Middle frontal gyrus (tissue), 1 donor: ENCODE measurements at regions not wholly inside any gene's neighbourhood (a gene's known extent, or its start where the extent isn't known, plus 50 kb on each side); places are given as distances from the start of the nearest gene placed in this dataset.
"Not testable (repeated sequence)": the region's sequence is repeated elsewhere in the genome, so short reads cannot be mapped to it uniquely, and the experiment has no call there.

Experiments used
- DNase-seq: peaks from one replicate; pipeline ENCODE4 v3.0.0-alpha.2; 2015; ENCODE audit warnings: low spot score; ENCODE audit errors: extremely low spot score

DNA sequence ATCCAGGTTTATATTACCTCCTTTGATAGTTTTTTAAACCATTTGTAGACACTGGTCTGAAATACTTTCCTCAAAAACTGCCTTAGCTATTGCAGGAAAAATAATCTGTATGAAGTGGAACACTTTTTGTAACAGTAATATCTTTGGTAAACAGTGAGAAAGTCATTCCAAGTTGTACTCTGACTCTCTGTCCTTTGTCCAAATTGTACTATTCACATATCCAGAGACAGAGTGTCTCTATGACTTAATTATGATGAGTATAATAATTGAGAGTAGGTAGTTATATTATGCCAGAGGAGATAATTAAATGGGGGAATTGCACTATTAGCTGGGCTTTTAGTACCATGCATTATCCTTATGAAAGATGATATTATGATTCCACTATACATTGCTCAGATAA, 112.6 kb upstream of the LCORL start:
- DNase-seq: no peak

DNA sequence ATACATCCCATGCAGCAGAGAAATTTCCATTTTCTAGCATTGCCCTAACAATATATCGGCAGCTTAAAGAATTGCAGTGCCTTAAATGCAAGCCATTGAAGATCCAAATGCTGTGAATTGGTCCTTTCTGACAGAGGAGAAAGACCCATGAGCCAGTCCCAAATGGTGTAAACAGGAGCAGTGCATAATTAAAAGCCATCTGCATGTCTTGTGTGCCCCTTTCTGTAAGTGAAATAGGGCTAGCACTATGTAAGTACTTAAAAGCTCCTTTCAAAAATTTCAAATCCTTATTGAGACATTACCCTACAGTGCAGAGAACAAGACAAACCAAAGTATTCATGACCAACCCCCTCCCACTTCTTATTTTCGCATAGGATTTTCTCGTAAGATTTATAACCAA, 108.7 kb upstream of the LCORL start:
- DNase-seq: no peak

DNA sequence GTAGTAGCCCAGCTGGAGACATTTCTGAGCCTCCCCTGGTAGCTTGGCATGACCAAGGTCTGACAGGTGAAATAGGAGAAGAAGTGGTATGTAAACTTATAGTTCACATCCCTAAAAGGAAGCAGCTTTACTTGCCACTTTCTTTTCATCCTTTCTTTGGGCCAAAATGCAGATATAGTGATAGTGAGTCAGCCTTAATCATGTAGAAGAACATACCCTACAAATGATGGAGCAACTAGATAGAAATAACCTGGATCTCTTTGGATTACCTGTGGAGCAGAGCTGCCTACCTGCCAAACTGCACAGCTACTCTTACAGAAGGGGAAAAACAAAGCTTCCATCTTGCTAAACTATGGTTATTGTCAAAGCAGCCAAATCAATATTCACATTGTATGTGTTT, 106.7 kb upstream of the LCORL start:
- DNase-seq: no peak

DNA sequence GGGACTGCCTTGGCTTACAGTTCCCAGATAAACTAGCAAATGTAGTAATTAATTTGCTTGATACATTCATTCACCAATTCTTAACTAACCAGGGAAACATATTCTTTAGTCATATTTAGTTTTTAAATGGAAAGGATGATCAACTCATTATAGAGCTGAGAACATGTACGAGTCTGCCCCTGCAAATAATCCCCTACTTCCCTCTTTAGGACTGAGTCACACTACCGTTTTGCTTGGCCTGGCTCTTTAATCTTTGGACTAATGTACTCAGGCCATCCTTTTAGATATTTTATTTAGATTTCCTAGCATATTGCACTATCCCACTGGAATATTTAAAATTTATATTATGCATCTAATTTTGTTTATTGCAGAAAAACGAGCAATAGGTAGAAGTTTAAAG, 105.5 kb upstream of the LCORL start:
- no peak for DNase-seq

DNA sequence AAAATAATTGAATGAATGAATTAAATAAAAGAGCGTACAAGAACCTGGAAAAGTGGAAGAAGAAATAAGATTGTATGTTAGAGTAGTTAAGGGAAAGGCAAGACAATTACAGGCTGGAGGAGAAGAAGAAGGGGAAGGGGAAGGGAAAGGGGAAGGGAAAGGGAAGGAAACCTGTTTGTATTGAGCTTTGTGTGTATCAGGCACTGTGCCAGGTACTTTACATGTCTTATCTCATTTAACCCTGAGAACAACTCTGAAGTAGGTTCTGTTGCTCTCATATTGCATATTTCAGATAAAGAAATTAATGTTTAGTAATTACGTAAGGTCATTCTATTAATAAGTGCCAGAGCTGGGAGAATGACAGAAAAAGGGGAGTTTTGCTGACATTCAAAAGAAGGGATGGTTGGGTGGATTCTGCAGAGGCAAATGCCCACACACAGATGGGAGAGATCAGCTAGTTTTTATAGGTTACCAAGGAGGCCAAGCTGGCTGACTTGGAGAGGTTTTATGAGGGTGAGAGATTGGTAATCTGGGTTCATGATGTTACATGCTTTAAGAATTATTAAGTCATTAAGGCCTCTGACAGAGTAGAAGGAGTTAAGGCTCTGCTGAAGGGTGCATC, 92.3 kb upstream of the LCORL start:
- no peak for DNase-seq

DNA sequence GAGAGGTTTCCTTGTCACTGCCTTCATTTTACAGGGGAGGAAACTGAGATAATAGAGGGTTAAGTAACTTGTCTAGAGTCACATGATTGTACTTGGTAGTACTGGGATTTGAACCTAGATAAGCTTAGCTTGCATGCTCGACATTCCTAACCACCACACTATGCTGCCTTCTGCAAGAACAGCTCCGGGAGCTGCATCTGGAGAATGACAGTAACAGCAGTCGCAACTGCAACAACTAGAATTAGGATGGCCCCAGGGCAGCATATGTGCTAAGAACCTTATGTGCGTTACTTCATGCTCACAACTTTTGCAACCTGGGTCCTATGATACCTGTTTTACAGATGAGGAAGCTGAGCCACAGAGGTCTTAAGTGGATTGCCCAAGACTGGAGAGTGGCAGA, 89.5 kb upstream of the LCORL start:
- no peak for DNase-seq

DNA sequence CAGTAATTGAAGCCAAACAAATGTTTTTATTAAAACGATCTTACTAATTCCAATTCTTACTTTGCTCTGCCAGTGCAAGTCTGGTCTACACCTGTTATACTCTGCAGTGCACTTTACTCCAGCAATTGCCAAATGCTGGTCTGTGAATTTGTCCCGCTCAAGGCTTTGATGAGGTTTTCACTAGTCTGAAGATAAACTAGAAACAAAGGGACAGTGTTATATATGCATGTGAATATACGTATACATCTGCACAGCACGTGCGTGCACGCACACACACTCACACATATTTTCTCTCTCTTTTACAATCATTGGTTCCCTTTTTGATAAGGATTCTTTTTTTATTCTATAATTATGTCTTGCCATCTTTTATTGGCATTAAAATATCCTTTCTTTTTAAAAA, 88.5 kb upstream of the LCORL start:
- no peak for DNase-seq

DNA sequence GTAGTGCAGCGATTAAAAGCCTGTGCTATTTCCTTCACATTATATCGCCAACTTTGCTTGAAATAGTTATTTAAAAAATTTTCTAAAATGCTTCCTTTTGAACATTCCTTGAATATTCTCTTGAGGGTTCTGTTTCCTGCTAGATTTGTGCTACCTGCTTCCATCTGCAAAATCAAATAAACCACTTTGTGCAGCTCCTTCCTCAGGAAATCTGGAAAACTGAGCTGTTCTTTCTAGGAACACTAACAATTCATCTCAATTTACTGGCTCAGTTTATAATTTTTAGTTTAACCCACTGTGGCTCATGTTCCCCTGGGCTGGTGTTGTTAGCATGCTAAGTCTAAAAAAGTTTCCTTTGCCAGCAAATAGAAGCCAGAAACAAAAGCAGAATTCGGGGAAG, 88.1 kb upstream of the LCORL start:
- DNase-seq: no peak

DNA sequence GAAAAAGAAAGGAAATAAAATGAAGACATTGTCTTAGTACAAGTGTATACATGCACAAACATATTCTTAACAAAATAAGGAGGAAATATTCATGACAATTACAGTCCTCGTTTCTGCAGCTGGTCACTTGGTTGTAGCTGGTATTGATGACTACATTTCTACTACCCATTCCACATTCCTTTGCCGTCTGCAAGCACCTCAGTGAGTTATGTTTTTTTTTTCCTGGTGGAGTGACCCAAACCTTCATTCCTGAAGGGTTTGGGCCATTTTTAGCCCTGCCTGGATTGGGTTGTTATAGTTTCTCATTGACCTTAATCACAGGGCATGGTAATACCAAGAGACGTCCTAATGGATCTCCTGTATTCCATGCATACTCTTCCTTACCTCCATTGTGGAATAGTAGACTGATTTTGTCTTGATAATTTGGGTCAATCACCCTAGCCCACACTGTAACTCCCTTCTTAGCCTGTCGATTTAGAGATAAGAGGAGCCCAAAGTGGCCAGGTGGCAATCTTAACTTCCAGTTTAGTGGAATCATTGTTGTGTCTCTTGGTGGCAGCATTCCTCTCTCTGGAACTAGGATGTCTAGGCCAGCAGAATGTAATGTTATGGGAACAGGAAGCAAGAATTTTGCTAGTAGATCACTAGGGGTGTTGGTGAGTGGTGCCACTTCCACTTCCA, 86.4 kb upstream of the LCORL start:
- DNase-seq: not testable (repeated sequence)

DNA sequence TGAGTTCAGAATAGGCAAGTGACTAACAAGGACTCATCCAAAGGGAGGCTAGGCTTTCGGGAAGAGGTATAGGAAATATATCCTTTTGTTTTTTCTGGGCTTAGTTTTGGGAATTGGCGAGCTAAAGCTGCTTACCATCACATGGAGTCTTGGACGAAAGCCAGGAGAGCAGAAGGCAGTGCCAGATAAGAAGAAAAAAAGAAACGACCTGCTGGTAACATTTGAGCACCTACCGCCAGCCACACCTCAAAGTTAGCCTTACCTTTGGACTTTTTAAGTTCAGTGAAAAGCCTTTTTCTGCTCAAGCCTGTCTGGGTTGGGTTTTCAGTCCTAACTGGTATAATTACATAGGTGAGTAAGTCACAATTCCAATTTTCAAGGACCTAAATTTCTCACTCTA, 85.1 kb upstream of the LCORL start:
- DNase-seq: no peak

DNA sequence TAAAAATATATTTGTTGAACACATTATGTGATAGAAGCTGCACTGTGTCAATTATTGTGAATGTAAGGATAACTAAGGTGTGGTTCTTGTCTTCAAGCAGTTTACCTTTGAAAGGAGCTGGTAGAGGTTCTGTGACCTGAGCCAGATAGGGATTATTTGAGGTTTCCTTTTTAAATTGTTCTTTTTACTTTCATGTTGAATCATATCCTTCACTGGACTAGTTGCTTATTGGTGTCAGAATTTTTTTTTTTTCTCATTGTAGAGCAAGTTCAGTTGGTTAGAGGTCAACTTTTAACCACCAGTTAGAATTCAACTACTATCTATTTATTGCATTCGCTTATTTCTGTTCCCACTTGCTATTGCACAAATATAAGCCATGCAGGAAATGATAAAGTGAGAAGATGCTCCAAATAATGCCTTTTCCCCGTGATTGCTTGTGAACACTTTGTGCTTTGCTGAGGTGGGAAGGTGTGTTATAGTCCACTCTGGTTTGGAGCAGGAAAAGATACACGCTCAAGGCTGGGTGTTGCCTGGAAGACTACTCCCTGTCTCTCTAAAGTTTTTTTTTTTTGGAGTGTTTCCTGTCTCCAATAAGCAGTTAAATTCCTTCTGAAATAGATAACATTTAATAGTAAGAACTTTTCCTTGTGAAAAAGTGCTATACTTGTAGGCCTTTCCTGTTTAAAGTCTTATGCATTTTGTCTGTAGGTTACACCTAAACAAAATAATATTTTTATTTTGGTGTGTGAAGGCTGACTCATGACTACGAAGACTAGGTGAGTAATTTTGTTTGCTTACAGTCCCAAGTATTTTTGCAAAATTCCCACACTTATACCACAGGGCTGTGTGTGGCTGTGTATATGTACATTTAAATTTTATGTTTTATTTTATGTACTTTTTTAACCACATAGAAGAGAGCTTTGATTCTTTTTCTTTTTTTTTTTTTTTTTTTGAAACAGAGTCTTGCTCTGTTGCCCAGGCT, 83.8 kb upstream of the LCORL start:
- DNase-seq: no peak

DNA sequence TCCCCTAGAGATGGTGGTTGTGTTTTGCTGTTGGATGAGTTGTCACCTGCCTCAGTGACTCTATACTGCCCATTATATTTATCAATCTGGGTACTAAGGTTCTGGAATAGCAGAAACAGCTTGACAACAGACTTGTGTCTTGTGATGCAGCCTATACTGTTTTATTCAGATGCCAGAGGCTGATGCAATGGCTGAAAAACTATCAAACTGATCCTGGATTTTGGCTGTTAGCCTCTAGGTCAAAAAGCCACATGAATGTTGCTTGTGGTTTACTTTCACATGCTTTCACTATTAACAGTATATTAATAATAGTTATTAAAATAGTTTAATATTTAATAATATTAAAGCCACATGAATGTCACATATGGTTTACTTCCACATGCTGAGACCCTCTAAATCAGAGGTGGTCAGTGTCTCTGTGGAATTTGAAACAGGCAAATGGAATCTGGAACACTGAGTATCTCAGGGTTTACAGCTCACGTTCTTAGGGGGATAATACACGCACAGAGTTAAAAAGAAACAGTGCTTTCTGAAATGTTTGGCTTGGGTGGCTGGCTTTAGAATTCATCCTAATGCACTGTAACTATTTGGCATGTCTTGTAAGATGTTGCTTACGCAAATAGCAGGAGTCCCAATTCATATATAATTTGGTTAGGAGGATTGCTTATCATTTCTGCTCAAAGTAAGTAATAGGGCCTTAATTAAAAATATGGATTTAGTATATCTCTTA, 82.5 kb upstream of the LCORL start:
- no peak for DNase-seq

DNA sequence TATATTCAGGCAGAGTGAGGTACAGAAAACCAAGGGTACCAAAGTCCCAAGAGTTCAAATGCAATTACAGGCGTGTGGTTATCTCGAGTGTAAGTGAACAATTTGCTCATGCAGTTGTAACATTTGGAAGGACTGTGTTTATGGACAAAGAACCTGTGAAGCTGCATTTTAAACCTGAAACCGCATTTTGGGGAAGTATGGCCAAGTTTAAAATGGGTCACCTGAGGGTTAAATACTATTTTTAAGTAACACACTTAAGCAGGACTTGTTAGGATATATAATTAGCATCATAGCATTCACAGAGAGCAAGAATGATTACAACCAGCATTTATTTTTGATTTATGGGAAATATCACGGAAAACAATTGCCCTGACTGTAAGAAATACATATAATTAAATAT, 79.1 kb upstream of the LCORL start:
- no peak for DNase-seq

DNA sequence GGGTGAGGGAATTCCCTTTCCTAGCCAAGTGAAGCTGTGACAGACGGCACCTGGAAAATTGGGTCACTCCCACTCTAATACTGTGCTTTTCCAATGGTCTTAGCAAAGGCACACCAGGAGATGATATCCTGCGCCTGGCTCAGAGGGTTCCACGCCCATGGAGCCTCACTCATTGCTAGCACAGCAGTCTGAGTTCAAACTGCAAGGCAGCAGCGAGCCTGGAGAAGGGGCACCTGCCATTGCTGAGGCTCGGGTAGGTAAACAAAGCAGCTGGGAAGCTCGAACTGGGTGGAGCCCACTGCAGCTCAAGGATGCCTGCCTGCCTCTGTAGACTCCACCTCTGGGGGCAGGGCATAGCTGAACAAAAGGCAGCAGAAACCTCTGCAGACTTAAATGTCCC, 68.9 kb upstream of the LCORL start:
- DNase-seq: not testable (repeated sequence)

DNA sequence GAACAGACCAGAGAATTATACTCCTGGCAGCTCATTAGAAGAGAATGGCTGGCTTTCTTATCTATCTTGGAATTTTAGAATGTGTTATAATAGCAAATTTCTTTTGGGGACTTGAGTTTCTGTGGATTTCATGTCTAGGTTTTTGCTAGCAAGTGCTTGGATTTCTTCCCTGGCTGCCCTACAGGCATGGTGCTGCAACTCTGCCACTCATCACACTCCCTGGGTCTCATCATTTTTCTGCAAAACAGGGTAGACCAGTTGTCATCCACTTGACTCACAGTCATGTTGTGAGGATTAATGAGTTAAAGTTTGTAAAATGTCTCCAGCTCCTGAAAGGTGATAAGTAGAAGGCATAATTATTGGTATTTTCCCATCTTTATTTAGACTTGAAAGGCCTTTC, 60.7 kb upstream of the LCORL start:
- DNase-seq: no peak

DNA sequence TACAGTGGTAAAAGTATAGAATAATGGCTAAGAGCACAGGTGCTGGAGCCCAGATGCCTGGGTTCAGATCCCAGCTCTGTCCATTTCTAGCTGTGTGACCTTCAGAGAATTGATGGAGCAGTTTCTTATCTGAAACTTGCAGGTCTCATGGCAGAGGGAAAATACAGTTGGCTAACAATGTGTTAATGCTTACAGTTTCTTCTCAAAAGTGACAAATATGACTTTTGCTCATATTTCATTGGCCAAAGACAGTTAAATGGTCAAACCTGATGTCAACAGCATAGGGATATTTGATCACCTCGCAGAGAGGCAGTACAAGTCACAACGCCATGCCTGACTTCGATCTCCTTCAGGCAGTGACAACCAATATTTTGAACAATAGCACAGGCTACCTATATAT, 60.2 kb upstream of the LCORL start:
- no peak for DNase-seq

DNA sequence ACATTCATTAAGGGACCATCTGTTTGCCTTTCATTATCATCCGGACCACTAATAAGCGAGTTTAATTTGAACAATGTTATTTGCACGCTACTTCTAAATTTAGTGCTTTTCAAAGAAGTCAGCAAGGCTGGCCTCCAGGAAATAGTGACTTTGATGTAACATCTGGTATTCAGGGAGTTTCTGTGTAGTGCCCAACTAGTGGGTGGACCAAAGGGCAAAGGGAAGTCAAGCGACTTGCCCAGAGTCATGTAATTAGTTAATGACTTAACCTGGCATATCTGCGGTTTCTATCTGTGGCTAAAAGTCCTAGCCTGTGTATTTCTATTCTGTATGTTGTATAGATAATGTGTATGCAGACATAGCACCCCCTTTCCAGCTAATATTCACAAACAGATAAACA, 56.3 kb upstream of the LCORL start:
- DNase-seq: no peak

DNA sequence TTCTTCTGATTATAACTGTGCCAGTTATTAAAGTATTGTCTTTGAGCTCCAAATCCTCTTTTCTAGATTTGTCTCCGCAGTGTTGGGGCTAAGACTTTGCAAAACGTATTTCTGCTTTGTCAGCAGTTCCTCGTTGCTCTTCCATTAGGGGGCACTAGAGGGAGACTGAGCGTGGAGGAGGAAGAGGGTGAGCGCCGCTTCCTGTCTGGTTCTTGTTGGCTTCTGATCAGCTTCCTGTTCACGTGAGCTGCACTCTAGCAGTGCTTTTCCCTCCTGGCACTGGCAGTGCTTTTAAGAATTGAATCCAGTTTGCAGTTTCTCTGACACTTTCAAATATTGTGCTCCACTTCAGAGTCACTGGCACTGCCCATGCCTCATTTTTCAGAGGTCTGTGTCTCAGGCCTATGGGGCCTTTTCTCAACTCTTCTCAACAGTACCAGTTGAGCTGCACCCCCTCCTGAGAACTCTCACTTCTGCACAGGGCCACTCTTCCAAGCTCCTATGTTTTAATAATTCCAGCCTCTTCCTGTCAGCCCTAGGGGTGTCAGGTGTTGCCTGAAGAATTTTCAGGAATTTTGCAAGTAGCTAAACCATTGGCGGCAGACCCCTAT, 54.4 kb upstream of the LCORL start:
- DNase-seq: no peak

DNA sequence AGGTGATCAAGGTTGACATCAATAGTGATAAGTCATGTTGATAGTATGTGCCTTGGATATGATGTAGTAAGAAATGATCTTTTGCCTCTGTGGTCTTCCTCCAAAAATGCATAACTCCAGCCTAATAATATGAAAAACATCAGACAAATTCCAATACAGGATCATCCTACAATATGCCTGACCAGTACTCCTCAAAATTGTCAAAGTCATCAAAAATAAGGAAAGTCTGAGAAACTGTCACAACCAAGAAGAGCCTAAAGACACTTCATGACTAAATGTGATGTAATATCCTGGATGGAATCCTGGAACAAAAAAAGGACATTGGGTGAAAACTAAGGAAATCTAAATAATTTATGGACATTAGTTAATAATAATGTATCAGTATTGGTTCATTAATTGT, 50.3 kb upstream of the LCORL start:
- no peak for DNase-seq
